Panc1 (cell line): ENCODE measurements at regions not wholly inside any gene's neighbourhood (a gene's known extent, or its start where the extent isn't known, plus 50 kb on each side); places are given as distances from the start of the nearest gene placed in this dataset.

ENCODE experiments used
- CTCF ChIP-seq: fragments of 450-650 bp; IDR thresholded peaks from 2 replicates; pipeline ENCODE4 v1.5.1; 2017; ENCODE audit warnings: mild to moderate bottlenecking
- REST ChIP-seq, 2 experiments: IDR thresholded peaks; 2 replicates each; pipeline ENCODE4 v1.6.1; 2011 to 2012; ENCODE audit warnings: low read depth in 2 of 2, control low read depth in 1 of 2, low read length in 1 of 2, mild to moderate bottlenecking in 1 of 2, moderate library complexity in 1 of 2; ENCODE audit not compliant: insufficient read depth in 1 of 2
- SIN3A ChIP-seq: IDR thresholded peaks from 2 replicates; pipeline ENCODE4 v1.6.1; 2012; ENCODE audit warnings: low read depth, mild to moderate bottlenecking, low read length, moderate library complexity, borderline replicate concordance; ENCODE audit not compliant: insufficient read depth
- TCF7L2 ChIP-seq: IDR thresholded peaks from 2 replicates; pipeline ENCODE4 v1.6.1; 2011; ENCODE audit warnings: mild to moderate bottlenecking, low read depth, low read length, inconsistent platforms

- TF ChIP-seq CTCF (no peak), REST (IDR thresholded peaks at IDR 0.05; ENCODE audit: insufficient read depth in 1 of 2, low read depth in 2 of 2, low read length in 1 of 2) (no peak), SIN3A (no peak), TCF7L2 (no peak)
These were observed 359.3 kb upstream of the SALL3 start for GRCh38 chr18:78620326-78620725.
